ENCODE measurements at regions not wholly inside any gene's neighbourhood (a gene's known extent, or its start where the extent isn't known, plus 50 kb on each side); places are given as distances from the start of the nearest gene placed in this dataset.

- no peak overlapping the region for H3K4me2 ChIP-seq
- DNase-seq (ENCODE audit: low spot score): no peak
- no peaks in the 10 kb centered on the region for H3K27me3 ChIP-seq (ENCODE audit: insufficient read depth)
- no peak overlapping the region for H3K27ac ChIP-seq (ENCODE audit: low read depth)
- no peak overlapping the region for H3K4me3 ChIP-seq
- H3K9me3 Mint-ChIP-seq: no peaks in the 10 kb centered on the region
- H2AFZ ChIP-seq: no peak overlapping the region
- no peaks in the 10 kb centered on the region for H3K9me2 ChIP-seq (ENCODE audit: insufficient read depth)
- no peak overlapping the region for H3K4me3 Mint-ChIP-seq
- no peaks in the 10 kb centered on the region for H3F3A ChIP-seq (replicated peaks; ENCODE audit: low read depth)
- H3K4me1 ChIP-seq (ENCODE audit: insufficient read depth): no peaks in the 10 kb centered on the region
- H3K36me3 Mint-ChIP-seq (ENCODE audit: low read depth): no peaks in the 10 kb centered on the region
- no peak for TF ChIP-seq POLR2AphosphoS5 (IDR thresholded peaks at IDR 0.05; ENCODE audit: low read depth)
- TF ChIP-seq STAT1 (IDR thresholded peaks at IDR 0.05; ENCODE audit: unreplicated experiment): no peak
- TF ChIP-seq CTCF (conservative IDR thresholded peaks at IDR 0.05; ENCODE audit: low read depth in 2 of 2): no peak
- TF ChIP-seq EZH2phosphoT487 (IDR thresholded peaks at IDR 0.05; ENCODE audit: unreplicated experiment): no peak
- no peak for TF ChIP-seq EZH2 (IDR thresholded peaks at IDR 0.05; ENCODE audit: low read depth, unreplicated experiment)
- TF ChIP-seq, protein P1, sequence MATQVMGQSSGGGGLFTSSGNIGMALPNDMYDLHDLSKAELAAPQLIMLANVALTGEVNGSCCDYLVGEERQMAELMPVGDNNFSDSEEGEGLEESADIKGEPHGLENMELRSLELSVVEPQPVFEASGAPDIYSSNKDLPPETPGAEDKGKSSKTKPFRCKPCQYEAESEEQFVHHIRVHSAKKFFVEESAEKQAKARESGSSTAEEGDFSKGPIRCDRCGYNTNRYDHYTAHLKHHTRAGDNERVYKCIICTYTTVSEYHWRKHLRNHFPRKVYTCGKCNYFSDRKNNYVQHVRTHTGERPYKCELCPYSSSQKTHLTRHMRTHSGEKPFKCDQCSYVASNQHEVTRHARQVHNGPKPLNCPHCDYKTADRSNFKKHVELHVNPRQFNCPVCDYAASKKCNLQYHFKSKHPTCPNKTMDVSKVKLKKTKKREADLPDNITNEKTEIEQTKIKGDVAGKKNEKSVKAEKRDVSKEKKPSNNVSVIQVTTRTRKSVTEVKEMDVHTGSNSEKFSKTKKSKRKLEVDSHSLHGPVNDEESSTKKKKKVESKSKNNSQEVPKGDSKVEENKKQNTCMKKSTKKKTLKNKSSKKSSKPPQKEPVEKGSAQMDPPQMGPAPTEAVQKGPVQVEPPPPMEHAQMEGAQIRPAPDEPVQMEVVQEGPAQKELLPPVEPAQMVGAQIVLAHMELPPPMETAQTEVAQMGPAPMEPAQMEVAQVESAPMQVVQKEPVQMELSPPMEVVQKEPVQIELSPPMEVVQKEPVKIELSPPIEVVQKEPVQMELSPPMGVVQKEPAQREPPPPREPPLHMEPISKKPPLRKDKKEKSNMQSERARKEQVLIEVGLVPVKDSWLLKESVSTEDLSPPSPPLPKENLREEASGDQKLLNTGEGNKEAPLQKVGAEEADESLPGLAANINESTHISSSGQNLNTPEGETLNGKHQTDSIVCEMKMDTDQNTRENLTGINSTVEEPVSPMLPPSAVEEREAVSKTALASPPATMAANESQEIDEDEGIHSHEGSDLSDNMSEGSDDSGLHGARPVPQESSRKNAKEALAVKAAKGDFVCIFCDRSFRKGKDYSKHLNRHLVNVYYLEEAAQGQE (IDR thresholded peaks at IDR 0.05; ENCODE audit: unreplicated experiment): no peak
- no peak for TF ChIP-seq ZNF114 (CRISPR knock-in tag; IDR thresholded peaks at IDR 0.05)
- TF ChIP-seq JUNB (IDR thresholded peaks at IDR 0.05; ENCODE audit: unreplicated experiment): no peak
- TF ChIP-seq ETS1 (IDR thresholded peaks at IDR 0.05): no peak
- no peak for TF ChIP-seq CREB1 (CRISPR knock-in tag; IDR thresholded peaks at IDR 0.05; ENCODE audit: low read depth)
- no peak for TF ChIP-seq NANOG (IDR thresholded peaks at IDR 0.05; ENCODE audit: borderline replicate concordance)
- no peak for TF ChIP-seq ZNF331 (CRISPR knock-in tag; IDR thresholded peaks at IDR 0.05; ENCODE audit: low read depth)
- no peak for TF ChIP-seq ZNF462 (CRISPR knock-in tag; IDR thresholded peaks at IDR 0.05)
- H3K4me1 Mint-ChIP-seq: peaks cover 6% of the 10 kb centered on the region
- no peaks in the 10 kb centered on the region for H3K79me2 ChIP-seq (replicated peaks; ENCODE audit: insufficient read depth)
- no peaks in the 10 kb centered on the region for H3K36me3 ChIP-seq (ENCODE audit: insufficient read depth)
- H3K27ac Mint-ChIP-seq: no peak overlapping the region
- ATAC-seq: no peak
- no peaks in the 10 kb centered on the region for H4K20me1 ChIP-seq (replicated peaks; ENCODE audit: insufficient read depth)
- H3K27me3 Mint-ChIP-seq (ENCODE audit: insufficient read depth, low read depth, poor library complexity): peaks cover 4% of the 10 kb centered on the region
These were observed 96.7 kb upstream of the SLC14A2 start for GRCh38 chr18:45518311-45519155.
